GM18909 (cell line): ENCODE measurements at regions not wholly inside any gene's neighbourhood (a gene's known extent, or its start where the extent isn't known, plus 50 kb on each side); places are given as distances from the start of the nearest gene placed in this dataset.
"Not testable (repeated sequence)": the region's sequence is repeated elsewhere in the genome, so short reads cannot be mapped to it uniquely, and the experiment has no call there.

Experiments
- ATAC-seq: cut with Tn5 transposase; IDR thresholded peaks from one replicate; pipeline ENCODE4 v1.9.1; 2021; ENCODE audit warnings: mild to moderate bottlenecking; ENCODE audit not compliant: unreplicated experiment, poor library complexity

DNA sequence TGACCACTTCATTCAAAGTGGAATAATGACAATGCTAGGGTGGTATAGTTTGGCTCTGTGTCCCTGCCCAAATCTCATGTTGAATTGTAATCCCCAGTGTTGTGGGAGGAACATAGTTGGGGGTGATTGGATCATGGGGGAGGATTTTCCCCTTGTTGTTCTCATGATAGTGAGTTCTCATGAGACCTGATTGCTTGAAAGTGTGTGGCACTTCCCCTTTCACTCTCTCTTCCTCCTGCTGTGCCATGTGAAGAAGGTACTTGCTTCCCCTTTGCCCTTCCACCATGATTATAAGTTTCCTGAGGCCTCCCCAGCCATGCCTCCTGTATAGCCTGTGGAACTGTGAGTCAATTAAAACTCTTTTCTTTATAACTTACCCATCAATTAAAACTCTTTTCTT lies 348.3 kb upstream of the CD180 start:
- not testable (repeated sequence) for ATAC-seq

DNA sequence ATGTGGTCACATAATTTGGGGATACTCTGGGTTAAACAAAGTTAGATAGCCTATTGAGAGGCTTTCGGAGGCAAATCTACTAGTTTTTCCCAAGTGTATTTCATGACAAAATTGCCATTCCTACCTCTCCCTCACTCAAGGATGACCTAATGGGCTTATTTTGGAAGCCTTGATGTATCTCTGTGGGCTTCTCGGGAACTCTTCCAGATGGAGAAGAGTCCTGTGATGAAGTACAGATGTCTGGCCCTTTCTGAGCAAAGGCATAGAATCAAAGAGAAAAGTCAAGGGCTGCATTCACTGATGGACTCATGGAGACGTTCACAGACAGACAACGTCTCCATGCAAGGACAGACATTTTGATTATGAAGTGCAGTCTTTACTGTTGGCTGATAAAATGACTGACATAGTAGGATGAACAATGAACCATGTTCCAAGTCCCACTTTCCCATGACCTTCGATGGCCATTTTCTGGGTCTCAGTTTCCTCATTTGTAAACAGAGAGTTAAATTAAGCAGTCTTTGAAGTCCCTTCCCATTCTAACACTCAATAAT lies 347.2 kb upstream of the CD180 start:
- ATAC-seq, result no peak

DNA sequence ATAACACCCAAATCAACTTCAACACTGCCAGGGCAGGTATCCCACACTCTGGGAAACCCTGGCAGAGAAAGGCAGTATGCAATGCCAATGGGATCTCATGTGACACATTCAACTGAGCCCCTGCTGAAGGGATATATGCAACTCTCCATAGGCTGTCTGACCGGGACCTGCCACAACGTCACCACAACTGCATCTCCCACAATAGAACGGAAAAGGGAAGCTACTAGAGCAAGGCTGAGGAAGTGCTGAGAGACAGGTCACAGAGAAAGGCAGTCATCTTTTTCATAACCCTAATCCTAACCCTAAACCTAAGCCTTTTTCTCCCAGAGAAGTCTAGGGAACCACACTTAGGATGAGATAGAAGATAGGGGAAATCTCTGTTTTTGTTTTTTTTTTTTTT lies 345.9 kb upstream of the CD180 start:
- ATAC-seq, result no peak

DNA sequence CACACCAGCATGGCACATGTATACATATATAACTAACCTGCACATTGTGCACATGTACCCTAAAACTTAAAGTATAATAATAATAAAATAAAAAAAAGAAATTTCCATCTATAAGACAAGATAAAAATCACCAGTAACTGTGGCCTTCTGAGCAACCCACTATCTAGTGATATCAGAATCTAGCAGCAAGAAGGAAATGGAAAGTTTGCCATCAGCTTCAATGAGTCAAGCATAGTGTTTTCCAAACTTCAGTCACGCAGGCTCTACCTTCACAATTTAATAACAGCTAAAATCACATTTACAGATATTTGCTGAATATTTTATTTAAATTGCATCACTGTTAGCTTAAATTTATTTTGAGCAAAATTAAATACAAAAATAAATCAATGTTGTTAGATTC lies 345.3 kb upstream of the CD180 start:
- no peak for ATAC-seq

DNA sequence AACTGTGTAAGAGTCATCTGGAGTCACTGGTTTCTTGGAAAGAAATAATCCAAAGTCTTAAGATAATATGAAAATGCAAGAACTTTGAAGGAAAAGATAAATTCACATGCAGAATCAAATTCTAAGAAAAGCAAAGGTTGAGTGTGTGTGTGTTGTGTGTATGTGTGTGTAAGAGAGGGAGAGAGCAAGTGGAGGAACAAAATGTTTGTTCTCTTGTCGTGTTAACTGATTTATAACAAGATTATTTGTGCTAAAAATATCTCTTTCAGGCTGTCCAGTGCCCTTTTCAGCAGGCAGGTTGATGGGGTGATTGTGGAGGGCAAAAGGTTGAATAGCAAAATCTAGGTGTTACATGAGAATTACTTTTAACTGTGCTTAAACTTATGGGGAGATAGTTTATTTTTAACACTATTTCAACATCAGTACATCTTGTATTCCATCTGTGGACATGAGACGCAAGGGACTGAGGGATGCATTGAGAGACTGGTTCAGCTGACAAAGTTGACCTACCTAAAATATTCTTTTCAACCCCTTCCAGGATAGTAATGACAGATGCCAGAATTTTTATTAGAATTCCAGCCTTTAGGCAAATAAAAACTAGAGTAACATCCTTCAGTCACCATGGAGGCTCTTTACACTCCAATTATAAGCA lies 342.4 kb upstream of the CD180 start:
- ATAC-seq, result no peak

DNA sequence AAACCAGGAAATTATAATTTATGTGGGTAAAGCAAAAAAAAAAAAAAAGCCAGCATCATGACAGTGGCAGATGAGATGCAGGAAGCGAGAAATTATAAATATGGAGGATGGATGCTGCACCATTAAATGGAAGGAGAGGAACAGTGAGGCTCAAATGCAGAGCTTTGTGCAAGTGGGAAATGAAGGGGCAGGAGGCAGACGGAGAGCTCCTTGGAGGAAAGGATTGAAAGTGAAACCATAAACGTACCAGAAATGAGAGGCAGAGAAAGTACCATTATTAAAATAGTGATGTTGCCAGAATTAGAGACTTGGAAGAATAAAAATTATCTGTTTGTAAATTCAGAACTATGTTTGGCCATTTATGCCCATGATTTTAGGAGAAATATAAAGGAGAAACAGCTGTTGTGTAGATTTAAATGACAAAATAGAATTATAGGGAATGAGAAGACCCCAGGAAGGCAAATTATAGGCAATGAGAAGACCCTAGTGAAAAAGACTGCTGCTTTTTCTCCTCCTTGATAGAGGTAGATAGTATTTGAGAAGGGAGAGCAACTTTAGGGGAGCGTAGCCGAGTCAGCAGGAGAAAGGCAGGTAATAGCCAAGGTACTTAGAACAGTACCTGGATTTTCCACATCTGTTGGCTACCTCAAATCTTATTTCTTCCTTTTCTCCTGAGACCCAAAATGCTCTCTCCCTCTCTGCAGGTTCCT lies 341.0 kb upstream of the CD180 start:
- ATAC-seq, result no peak

DNA sequence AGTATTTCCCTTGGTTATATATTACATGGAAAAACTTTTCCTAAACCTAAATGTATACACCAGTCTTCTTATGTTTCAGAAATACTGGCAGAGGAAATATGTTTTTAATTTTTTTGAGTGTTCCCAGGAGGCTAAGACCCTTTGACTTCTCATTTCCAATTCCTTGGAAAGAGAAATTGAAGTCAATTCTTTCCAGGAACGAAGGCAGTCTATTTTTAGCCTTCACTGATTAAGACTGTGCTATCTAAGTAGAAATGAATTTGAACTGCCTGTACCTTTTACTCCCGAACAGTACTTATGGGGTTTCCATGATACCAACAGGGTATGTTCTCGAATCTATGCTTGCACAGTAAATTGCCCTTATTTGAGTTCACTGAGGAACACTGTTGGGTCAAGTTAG lies 340.3 kb upstream of the CD180 start:
- ATAC-seq, result no peak

DNA sequence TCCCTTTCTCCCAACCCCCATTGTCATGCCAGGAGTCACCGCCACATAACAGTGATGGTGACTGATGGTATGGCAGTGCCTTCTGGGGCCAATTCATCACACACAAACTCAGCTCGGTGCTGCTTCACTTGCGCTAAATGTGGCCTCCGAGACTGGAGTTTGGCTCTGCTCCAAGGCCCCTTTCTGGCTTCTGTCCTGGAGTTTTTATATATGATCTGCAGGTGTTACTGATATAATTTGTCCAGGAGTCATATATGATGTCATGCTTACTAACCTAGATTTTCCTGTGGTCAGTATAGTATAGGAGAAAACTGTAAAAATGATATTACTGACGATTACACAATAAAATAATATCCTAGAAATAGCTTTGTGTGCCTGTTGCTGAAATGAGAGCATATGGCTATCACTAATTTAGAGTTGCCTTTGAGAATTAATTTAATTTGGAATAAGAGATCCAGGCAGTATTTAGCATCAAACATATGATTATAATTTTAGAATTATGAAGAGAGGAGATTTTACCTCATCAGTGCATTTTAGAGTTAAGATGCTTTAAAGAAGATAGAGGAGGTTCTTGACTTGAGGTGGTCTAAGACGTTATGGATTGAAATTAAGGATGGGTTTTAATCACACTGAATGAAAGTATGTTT lies 334.1 kb upstream of the CD180 start:
- ATAC-seq, result no peak

DNA sequence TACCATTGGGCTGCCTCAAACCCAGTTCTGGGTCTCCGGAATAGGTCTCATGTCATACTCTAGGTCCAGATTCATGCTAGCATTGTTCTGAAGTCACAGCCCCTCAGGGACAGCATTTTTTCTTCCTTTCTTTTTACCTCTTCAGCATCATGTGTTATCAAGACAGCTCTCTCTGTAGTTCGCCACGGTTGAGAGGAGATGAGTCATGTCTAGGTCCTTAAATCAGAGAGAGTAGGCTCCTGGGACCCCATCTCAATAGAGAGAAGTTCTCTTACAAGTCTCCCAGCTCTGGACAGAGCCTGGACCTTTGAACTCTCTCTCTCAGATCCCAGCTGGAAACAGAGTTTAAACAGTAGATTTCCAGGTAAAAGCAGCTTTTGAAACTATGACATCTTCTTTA lies 332.4 kb upstream of the CD180 start:
- no peak for ATAC-seq

DNA sequence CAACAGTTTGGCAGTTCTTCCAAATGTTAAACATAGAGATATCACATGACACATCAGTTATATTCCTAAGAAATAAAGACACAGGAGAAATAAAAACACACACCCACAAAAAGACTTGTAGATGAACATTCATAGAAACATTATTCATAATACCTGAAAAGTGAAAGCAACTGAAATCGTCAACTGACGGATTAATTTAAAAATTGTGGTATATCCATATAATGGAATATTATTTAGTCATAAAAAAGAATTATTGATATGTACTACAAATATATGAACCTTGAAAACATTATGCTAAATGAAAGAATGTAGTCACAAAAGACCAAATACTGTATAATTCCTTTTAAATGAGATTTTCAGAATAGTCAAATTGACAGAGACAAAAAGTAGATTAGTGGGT lies 330.2 kb upstream of the CD180 start:
- ATAC-seq, result no peak

DNA sequence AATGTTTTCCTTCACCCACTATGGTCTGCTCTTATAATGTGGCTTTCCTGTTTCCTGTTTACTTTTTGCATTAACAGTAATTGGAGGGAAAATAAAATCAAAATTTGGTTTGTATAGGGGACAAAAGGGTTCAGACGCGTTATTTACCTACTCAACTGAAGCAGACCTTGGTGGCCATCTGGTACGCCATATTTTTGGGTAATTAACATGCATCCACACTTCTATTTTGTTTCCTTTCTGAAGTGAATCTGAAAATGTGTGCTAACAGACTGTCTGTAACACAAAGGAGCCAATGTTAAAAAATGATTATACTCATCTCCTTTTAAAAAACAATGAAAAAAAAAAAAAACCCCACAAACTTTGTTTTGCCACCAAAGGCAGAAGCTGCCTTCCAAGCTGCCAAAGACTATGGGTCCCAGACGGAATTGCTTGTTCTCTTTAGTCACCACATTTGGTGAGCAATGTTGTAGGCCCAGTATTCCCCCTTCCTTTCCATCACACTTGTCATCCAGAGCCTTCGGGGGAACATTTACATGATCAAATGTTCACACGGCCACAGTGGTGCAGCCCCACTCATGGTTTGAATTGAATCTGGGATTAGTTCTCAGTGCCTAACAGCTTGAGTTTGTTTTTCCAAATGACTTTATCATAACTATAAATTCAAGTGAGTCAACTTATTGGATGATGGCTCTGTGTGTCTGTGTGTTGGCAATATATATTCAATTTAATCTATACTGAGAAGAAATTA lies 323.7 kb upstream of the CD180 start:
- no peak for ATAC-seq

DNA sequence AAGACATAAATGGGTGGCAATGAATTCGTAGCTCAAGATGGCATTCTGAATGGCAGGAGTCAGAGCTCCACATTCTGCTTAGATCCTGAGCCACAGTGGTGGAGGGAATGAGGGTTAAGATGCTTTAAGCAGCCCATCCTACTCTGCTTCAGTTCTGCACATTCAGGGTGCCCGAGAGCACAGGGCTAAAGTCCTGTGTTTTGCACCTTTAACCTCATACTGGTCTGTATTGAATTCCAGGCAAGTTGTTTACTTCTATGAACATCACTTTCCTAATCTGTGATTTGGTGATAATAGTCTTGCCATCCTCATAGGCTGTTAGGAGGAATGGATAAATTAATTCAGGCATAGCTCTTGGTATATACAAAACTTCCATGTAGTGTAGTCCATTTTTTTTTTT lies 321.6 kb upstream of the CD180 start:
- no peak for ATAC-seq

DNA sequence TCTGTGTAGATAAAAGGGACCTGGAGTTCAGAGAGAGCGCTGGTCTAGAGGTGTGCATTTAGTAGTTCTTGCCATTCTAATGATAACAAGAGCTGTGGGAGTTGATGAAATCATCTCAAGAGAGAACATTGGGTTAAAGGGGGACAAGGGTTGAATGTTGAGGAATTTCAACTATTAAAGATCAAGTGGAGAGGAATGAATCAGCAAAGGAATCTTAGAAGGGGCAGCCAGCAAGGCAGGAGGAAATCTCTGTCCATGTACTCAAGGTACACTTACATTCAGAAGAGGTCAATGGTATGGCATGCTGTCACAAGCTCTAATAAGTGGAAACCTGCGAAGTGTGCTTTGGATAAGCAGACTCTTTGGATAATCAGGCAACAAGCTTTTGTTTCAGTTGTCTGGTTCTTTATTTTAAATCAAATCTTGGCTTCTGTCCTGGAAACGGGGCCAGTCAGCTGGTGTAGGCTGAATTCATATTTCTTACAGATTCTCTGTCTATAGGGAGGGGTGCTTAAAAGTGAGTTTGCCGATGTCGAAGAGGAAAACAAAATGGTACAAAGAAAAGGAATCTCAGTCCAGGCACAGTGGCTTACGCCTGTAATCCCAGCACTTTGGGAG lies 320.5 kb upstream of the CD180 start:
- no peak for ATAC-seq

DNA sequence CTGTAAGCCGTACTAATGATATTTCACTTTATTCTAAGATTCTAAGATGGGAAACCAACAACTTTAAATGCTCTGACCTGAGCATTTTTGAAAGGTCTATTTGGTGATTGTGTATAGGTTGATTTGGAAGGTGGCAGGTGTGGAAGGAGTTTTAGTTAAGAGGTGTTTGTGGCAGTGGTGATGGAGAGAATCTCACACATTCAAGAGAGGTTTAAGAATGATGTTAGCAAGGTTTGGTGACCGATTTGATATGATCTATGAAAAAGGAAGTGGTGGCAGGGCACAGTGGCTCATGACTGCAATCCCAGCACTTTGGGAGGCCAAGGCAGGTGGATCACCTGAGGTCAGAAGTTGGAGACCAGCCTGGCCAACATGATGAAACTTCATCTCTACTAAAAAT lies 319.2 kb upstream of the CD180 start:
- no peak for ATAC-seq

DNA sequence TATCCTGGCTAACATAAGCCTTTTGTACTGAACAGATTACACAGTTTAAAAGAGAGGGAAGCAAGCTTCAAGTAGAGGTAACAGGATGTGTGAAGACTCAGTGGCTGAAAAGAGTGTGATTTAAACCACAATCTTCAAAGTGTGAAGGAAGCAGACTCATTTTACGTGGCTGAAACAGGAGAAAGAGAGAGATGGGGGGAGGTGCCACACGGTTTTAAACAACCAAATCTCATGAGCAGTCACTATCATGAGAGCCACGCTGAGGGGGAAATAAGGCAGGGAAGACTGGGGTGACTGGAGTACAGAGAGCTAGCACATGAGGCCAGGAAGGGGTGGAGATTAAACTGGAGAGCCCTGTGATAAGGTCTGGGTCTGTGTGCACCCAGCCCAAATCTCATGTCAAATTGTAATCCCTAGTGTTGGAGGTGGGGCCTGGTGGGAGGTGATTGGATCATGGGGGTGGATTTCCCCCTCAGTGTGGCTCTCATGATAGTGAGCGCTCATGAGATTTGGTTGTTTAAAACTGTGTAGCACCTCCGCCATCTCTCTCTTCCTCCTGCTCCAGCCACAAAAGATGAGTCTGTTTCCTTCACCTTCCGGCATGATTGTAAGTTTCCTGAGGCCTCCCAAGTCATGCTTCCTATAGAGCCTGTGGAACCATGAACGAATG lies 318.6 kb upstream of the CD180 start:
- no peak for ATAC-seq

DNA sequence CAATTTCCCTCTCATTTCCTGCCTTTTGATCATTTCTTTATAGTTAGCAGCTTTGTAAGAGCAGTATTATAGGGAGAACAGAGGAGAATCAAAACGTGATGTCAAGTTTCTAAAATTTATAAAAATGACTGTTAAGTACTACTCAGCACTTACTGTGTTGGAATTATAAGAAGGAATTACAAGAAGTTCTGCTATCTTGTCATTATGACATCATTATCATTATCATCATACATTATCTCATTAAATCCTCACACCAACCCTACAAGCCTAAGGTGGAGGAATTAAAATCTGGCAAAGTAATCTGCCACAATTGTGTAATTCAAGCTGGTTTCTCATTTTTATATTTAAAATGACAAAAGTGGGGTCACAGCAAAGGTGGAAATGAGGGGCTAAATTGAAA lies 316.2 kb upstream of the CD180 start:
- ATAC-seq, result no peak

DNA sequence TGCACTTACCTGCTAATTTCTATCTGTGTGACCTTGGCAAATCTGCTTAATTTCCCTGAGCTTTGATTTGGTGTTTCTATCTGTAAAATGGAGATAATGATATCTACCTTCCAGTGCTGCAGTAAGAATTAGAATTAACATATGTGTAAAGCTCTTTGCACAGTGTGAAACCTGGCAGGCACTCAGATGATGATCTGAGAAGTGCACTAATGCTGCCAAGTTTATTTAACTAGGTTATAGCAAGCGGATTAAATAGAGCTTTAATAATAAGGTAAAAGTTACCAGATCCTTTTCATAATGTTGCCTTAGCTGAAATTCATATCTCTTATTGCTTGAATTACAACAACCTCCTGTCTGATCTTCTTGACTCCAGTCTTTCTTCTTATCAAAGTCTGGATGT lies 315.3 kb upstream of the CD180 start:
- ATAC-seq, result no peak

DNA sequence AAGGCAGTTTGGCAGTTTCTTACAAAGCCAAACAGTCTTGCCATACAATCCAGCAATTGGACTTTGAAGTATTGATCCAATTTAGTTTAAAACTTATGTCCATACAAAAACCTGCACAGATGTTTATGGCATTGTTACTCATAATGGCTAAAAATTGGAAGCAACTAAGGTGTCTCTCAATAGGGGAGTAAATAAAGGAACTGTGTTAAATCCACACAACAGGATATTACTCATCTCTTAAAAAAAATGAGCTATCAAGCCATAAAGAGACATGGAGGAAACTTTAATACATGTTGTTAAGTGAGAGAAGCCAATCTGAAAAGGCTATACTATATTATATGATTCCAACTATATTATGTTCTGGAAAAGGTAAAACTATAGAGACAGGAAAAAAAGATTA lies 313.6 kb upstream of the CD180 start:
- no peak for ATAC-seq

DNA sequence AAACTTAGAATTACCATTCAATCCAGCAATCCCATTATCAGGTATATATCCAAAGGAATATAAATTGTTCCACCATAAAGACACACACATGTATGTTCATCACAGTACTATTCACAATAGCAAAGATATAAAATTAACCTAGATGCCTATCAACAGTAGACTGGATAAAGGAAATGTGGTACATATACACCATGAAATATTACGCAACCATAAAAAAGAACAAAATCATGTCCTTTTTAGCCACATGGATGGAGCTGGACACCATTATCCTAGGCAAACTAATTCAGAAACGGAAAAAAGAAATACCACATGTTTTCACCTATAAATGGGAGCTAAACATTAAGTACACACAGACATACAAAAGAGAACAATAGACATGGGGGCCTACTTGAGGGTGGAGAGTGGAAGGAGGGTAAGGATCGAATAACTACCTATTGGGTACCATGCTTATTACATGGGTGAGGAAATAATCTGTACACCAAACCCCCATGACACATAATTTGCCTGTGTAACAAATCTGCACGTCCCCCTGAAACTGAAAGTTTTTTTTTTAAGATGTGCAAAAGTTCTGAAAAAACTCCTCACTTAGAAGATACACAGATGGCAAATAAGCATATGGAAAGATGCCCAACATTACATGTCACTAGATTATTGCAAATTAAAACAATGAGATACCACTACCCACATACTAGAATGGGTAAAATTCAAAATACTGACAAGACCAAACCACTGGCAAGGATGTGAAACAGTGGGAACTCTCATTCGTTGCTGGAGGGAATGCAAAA lies 313.0 kb upstream of the CD180 start:
- no peak for ATAC-seq
